ENCODE measurements at regions not wholly inside any gene's neighbourhood (a gene's known extent, or its start where the extent isn't known, plus 50 kb on each side); places are given as distances from the start of the nearest gene placed in this dataset.
"Not testable (repeated sequence)": the region's sequence is repeated elsewhere in the genome, so short reads cannot be mapped to it uniquely, and the experiment has no call there.

DNA sequence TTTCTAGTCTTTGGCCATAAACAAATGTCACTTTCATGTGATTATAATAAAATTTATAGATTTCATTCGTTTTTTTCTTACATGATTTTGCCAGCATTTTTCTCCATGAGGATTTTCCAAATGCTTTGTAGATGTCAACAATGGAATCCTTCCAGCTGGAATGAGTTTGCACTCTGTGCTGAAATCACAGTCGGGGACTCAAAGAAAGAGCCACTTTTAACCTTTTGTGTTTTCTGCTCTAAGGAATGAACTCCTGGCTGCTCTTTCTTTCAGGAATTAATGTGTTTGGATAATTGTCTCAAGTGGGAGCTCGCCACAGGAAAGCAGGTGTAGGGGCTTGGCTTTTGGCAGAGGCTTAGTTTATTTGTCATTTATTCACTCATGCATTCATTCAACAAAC is 372.3 kb upstream of the SALL1 start:
- DNase-seq: no peak

DNA sequence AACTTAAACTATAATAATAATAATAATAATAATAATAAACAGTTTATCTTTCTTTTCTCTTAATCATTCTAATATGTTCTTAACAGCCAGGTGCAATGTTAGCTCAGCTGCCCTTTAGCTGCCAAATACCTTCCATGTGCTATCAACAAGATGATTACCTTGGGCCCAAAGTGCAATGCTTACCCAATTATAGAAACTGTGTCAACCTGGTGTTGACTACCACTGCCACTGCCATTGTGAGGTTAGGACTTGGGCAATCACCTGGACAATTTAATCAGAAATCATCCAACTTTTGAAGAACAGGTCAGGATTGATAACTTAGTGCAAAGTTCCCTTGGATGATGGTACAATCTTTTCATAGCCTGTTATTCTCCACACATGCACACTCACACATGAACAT is 371.8 kb upstream of the SALL1 start:
- no peak for DNase-seq

DNA sequence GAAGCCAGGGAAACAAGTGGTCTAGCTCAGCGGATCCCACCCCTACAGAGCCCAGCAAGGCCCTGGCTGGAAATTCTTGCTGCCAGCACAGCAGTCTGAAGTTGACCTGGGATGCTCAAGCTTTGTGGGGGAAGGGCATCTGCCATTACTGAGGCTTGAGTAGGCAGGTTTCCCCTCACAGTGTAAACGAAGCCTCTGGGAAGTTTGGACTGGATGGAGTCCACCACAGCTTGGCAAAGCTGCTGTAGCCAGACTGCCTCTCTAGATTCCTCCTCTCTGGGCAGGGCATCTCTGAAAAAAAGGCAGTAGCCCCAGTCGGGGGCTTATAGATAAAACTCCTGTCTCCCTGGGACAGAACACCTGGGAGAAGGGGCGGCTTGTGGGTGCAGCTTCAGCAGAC is 365.9 kb upstream of the SALL1 start:
- not testable (repeated sequence) for DNase-seq

DNA sequence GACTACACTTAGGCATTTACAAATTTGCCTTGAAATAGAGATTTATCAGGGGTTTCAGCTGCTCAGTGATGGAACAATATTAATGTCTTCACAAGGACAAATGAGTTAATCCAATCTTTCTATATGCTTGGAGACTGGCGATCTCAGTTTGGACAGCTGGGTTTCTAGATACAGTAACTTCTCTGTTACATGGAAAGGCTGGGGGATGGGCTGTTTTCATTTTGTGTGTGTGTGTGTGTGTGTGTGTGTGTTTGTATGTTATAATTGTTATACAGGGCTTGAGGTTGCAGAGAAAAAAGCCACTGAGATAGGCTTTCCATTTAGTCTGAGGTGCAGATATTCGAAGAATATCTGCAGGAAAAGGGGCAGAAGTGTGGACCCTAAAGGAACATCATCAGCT is 359.3 kb upstream of the SALL1 start:
- DNase-seq: no peak

DNA sequence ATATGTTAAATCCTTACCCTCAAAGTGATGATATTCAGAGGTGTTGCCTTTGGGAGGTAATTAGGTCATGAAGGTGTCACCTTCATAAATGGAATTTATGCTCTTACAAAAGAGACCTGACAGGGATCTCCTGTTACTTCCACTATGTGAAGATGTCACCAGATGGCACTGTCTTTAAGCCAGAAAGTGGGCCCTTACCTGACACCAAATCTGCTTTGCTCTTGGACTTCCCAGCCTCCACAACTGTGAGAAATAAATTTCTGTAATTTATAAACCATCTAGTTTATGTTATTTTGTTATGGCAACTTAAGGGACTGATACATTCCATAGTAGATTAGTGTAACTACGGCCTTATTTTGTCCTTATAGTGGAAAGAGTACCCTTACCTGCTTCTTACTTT is 358.3 kb upstream of the SALL1 start:
- no peak for DNase-seq

DNA sequence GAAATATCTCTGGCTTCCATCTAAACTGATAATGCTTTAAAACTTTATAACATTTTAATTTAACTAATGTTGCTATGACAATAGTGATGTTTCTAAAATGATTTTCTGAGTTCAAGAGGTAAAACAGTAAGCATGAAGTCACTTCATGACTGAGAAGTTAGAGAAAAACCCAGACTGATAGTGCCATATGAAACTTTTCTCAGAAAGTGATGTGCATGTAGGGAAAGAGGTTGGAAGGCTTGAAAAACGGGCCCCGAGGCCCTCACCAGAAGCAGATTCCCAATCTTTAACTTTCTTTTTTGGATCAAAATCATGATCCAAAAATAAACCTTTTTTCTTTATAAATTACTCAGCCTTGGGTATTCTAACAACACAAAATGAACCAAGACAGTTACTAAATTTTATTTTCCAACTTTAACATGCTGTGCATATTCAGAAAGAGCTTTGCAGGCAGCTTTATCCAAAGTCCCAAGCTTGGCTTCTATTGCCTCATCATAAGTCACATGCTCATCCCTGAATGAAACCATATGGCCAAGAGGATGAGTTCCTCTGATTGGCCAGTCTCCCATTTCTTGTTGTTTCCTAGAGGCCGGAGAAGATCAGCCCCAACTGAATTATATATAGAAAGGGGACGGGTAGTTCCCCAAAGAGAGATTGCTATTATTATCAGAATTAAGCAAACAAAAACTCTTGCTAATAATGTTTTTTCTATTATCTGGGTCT is 357.6 kb upstream of the SALL1 start:
- DNase-seq: no peak

DNA sequence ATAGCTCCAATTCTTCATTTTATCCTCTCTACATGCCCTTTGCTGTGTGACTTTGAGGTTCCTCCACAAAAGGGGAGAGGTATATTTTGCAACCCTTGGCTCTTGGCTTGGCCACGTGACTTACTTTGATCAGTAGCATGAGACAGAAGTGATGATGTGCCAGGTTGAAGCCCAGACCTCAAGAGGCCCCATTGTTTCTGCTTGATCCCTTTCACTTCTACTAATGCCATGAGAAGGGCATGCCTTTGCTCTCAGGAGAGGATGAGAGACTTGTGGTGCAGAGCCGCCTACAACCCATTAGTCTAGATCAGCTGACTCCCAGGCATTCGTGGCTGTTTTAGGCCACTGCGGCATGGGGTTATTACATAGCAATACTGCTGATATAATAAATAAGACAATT is 356.2 kb upstream of the SALL1 start:
- no peak for DNase-seq

DNA sequence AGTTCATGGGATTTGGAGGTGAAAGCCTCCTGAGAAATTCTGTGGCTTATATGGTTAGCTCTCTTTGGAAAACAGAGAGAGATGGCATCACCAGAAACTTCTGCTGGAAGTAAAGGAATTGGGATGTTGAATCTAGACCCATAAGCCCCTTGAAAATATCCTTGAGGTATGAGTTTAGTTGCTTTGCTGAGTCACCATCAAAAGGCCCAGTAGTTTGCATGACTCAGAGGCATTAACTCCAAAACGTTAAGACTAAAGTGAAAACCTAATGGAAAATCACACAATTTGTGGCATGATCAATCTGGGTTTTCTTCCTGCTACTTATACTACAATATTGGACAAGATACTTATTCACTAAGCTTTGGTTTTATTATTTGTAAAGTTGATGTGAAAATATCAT is 349.2 kb upstream of the SALL1 start:
- DNase-seq: no peak

DNA sequence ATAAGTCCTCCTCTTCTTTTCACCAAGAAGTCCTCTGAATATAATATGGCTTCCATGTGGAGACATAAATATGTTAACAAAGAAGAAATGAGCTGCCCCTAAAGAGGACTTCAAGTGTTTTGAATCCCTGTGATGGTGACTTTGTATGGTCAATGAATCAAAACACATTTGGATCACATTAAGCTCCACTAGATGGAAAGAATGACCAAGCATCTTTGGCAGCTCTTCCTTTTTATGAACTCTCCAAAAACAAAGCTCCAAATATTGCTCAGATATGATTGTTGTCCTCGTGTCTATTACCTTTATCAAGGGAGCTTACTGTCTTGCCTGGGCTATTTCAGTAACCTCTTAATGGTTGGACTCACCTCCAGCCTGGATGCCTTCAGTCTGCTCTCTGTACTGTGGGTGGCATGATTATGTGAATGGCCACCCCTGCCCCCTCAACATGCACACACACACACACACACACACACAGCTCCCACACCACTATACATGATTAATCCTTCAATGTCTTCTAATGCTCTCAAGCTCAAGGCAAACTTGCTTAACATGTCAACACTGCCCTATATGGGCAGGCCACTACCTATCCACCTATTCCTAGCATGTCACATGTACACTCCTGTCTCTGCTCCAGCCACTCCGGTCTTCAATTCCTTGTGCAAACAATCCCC is 346.6 kb upstream of the SALL1 start:
- DNase-seq: no peak

DNA sequence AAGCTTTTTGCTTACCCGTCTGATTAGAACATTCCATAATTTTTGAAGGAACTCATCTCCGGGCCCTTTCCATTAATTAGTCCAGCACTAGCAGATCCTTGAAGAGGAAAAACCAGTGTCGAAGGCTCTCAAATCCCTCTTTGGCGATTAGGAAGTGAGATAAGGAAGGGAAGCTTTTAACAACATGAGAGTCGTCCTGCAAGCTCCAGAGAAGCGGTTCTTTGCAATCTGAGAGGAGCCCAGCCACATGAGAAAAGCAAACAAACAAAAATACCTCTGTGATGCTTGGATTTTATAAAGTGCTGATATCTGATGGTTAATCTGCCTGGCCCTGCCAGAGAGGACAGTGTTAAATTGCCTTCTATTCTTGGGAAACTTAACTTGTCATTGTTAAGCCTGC is 339.8 kb upstream of the SALL1 start:
- no peak for DNase-seq

DNA sequence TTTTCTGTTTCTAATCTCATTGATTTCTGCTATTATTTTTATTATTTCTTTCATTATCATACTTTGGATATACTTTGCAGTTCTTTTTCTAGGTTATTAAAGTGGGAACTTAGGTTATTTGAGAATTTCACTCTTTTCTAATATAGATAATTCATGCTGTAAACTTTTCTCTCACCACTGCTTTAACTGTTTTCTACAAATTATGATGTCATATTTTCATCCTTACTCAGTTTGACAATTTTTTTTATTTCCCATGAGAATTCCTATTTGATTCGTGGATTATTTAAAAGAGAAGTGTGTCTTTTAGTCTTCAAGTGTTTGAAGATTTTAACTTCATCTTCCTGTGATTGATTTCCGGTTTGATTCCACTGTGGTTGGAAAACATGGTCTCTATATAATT is 336.8 kb upstream of the SALL1 start:
- DNase-seq: no peak

DNA sequence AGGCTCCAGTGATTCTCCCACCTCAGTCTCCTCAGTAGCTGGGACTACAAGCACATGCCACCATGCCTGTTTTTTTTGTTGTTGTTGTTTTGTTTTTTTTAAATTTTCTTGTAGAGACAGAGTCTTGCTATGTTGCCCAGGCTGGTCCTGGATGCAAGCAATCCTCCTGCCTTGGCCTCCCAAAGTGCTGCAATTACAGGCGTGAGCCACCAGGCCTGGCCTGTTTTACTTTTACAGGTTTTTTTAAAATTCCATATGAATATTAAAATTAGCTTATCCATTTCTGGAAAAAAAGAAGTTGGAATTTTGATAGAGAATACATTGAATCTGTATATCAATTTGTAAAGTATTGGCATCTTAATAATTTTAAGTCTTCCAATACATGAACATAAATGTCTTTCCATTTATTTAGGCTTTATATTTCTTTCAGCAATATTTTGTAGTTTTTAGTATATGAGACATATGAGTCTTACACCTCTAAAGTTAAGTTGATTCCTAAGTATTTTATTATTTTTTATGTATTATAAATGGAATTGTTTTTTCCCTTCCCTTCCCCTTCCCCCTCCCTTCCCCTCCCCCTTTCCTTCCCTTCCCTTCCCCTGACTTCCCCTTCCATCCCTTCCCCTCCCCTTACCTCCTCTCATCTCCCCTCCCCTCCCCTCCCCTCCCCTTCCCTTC is 323.5 kb upstream of the SALL1 start:
- no peak for DNase-seq

DNA sequence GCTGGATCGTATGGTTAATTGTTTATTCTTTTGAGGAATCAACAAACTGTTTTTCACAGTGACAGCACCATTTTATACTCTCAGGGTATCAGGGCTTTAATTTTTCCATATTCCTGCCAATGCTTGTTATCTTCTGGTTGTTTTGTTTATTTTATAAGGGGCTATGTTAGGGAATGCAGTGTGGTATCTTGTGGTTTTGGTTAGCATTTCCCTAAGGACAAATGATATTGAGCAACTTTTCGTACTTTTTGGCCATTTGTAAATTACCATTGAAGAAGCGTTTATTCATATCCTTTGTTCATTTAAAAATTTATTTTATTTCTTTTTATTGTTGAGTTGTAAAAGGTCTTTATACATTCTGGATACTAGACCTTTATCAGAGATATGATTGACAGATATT is 322.0 kb upstream of the SALL1 start:
- no peak for DNase-seq

DNA sequence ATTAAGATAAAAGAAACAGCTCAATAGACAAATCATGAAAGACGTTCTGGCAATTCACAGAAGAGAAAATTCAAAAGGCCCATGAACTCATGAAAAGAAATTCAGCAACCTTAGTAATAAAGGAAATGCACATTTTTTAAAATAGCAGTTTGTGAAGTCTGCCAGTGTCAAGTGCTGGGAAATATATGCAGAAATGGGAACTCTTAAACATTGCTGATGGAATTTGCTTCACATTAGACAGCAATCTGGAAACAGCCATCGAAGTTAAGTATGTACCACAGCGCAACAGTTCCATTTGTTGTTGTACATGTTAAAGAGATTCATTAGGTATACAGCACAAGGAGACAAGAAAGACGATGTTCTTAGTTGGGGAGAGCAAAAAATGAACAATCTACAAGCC is 319.4 kb upstream of the SALL1 start:
- DNase-seq: no peak

DNA sequence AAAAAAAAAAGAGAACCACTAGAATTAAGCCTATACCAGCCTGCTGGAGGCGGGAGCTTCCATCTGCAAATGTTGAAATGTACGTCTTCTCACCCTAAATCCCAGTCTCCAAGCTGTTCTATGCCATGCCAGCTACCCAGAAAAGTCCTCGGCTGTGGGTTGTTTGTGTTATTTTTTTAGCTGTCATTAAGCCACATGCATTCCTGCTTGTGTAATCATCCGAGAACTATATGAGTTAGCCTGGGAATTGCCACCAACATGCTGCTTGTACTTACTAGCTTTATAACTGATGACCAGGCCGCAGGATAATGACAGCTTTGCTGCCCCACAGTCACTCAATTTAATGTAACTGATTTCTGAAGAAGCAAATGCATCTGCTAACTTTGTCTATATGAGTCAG is 313.9 kb upstream of the SALL1 start:
- DNase-seq: no peak

DNA sequence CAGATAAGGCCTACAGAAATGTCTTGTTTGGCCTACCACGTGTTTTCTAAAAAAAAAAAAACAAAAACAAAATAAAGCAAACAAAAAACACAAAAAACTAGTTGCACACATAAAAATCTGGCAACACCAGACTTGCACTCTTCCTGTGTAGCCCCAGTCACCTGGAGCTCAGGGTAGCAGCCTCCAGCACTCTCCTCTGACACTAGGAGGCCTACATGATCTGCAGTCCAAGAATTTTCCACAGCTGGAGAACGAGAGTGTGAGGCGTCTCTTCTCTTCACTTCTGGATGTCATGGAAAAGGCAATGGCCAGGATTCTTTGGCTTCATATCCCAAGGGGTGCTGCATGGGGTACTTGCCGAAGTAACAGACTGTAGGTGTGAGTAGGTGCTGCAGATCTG is 310.2 kb upstream of the SALL1 start:
- no peak for DNase-seq

DNA sequence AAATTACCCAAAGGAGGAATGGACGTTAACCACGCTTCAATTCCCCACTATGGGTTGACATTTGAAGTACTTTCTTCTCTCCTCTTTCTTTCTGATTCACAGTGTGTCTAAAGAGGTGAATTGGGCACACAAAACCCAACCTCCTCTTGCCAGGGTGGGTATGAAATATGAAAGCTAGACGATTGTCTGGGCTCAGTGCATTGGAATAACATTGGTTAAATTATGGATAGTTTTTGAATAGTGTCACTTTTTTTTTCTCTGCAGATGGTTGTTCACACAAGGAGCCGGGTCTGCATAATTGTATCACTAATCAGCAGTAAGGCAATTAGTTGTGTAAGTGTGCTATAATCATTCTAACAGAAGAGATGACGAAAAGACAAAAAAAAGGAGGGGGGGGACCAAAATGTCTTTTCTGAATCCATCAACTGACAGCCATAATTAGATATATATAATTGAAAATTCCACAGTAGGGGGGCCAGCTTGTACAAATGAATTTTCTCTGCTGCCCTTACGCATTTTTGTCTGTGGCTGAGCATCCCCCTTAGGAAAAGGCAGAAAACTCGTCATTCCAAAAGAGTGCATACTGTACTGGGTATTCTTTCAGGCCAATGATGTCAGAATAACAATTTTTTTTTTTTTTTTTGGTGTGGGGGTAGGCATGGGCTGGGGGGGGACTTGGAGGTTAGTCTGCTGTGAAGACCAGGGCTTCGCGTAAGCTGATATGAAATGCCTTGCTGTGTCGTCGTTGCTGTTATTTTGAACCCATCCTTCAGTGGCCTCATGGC is 307.5 kb upstream of the SALL1 start:
- DNase-seq: no peak

DNA sequence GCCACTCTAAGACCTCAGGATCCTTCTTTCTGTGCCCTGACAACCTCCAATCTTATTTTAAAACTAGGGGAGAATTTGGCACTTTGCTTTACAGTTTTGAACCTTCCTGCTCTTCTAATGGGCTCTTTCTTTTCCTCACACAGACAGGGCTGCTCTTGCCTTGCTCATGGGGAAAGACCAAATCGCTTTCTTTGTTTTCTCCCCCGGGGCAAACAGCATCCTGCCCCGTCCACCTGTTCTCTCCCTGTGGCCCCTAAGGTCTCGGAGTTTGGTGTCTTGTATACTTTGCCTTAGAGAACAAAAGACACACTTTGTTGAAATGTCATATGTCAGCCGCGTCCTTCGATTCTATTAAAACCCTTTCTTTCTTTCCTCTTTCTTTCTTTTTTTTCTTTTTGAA is 306.7 kb upstream of the SALL1 start:
- no peak for DNase-seq

DNA sequence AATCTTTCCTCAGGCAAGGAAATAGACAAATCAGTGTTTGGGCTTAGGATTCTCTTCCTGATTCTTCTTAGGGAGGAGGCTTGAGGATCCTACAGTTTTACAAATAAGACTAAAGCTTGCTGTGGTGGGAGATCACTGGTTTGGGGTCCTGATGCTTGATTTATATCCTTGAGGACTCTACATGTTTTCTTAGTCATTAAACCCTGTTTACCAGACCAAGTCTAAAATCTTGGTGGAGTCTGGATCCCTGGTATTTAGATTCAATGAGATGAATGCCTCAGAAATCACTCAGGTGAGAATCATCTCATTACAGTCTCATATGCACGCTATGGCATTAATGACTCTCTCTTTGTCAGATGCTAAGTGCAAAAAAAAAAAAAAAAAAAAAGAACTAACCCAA is 304.3 kb upstream of the SALL1 start:
- DNase-seq: no peak

DNA sequence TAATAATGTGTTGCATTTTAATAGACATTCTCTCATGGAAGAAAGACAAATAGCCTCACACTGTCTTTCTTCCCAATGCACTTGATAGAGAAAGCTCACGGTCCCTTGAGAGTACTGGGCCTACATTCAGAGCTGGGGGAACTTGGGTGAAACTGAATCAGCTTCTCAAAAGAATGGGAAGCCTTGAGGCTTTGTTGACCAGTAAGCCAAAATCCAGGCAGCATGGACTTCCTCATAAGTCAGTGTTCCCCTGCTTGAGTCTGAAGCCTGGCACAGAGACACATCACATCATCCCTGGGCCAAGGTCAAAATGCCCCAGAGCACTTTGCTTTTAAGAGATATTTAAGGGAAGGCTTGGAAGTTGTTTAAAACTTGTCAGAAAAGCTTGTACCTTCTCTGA is 302.2 kb upstream of the SALL1 start:
- no peak for DNase-seq

DNA sequence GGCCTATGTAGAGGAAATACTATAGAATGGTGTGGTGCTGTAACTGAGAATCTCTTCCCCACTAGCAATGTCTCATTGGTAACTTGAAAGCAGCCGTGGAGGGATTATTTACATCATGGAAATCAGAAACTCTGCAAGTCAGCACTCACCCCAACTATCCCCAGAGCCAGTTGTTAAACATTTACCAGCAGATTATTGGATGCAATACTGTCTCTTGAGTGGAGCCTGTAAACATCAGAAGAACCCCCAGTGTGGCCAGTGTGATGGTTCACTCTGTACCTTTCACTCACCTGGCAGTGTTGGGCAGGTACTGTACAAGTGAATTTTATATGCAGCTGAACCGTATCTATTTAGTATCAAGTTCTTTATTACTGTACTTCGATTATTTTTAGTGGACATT is 299.8 kb upstream of the SALL1 start:
- no peak for DNase-seq

DNA sequence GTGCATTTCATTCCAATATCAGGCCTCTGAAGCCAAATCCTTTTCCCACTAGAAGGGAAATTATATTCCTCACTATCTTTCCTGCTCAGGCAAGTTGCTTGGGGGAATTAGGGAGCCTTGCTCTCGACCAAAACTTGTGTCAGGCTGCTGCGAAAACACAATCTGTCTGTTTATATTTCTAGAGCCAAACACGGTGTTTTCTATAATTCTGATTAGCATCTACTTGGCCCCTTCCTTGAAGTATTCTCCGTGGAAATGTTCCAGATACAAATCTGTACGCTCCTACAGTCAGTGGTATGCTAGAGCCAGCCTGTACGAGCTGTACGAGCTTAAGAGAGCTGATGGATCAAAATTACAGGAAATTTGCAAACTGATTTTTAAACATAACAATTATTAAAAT is 299.3 kb upstream of the SALL1 start:
- no peak for DNase-seq

DNA sequence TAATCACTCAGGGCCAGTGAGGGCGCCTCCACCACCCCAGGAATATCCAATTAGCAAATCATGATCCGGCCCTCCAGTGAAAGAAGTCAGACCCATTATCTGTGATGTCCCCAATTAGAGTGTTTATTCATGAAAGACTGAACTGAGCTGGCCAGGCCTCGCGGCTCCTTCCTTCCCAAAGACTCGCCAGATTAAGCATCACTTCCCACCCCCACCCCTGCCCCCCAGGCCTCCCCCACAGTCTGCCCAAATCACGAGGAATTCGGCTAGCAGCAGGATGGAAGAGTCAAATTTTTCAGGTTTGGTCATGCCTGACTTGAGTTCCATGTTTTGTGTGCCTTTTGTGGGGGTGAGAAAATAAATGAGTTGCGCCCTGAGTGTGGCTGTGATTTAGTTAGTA is 298.4 kb upstream of the SALL1 start:
- no peak for DNase-seq

DNA sequence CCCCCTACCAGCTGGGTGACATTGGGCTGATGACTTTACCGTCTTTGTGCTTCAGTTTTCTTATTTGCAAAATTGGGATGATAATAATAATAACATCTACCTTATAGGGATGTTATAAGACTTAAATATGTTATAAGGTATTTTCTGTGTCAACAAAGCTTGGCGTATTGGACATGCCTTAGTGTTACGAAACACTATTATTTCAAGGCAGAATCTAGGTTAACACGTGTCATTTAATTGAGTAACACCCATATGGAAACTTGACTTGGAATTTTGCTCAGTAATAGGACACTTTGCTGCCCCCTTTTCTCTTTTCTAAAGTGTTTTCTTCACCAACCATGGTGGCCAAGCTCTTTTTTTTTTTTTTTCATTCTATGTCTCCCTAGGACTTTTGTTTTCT is 294.2 kb upstream of the SALL1 start:
- DNase-seq: no peak

All from GF-D8 (cell line).